ELR (cell line): ENCODE measurements at regions not wholly inside any gene's neighbourhood (a gene's known extent, or its start where the extent isn't known, plus 50 kb on each side); places are given as distances from the start of the nearest gene placed in this dataset.

Experiments
- DNase-seq: peaks from one replicate; pipeline ENCODE4 v3.0.0-alpha.2; 2015; ENCODE audit warnings: low read depth

GRCh38 chr5:125326150-125326510 is 579.7 kb upstream of the ZNF608 start:
- peak; percentile 85 for DNase-seq

- no peak for DNase-seq
These were observed 581.2 kb upstream of the ZNF608 start for GRCh38 chr5:125327676-125328075.

GRCh38 chr5:125331987-125332598 is 585.7 kb upstream of the ZNF608 start:
- no peak for DNase-seq

GRCh38 chr5:125333416-125333815 is 587.0 kb upstream of the ZNF608 start:
- no peak for DNase-seq

- DNase-seq = no peak
These were observed 590.0 kb upstream of the ZNF608 start for GRCh38 chr5:125336401-125336800.

GRCh38 chr5:125337294-125337693 is 590.9 kb upstream of the ZNF608 start:
- no peak for DNase-seq

GRCh38 chr5:125338440-125339174 is 592.2 kb upstream of the ZNF608 start:
- DNase-seq = no peak

- no peak for DNase-seq
These were observed 595.0 kb upstream of the ZNF608 start for GRCh38 chr5:125341436-125341835.

GRCh38 chr5:125343015-125343414 is 596.6 kb upstream of the ZNF608 start:
- DNase-seq = no peak

GRCh38 chr5:125346316-125346715 is 599.9 kb upstream of the ZNF608 start:
- DNase-seq = no peak

GRCh38 chr5:125348221-125348692 is 601.8 kb upstream of the ZNF608 start:
- no peak for DNase-seq

- no peak for DNase-seq
These were observed 602.7 kb upstream of the ZNF608 start for GRCh38 chr5:125348936-125349831.

GRCh38 chr5:125357660-125358059 is 611.2 kb upstream of the ZNF608 start:
- DNase-seq = no peak

- DNase-seq = no peak
These were observed 619.3 kb upstream of the ZNF608 start for GRCh38 chr5:125365747-125366146.

- no peak for DNase-seq
These were observed 621.3 kb upstream of the ZNF608 start for GRCh38 chr5:125367702-125368101.

- DNase-seq = no peak
These were observed 624.2 kb upstream of the ZNF608 start for GRCh38 chr5:125370461-125371205.

GRCh38 chr5:125372694-125373631 is 626.5 kb upstream of the ZNF608 start:
- peak; percentile 57 for DNase-seq

- no peak for DNase-seq
These were observed 628.7 kb upstream of the ZNF608 start for GRCh38 chr5:125375143-125375542.

- DNase-seq = no peak
These were observed 629.7 kb upstream of the ZNF608 start for GRCh38 chr5:125376059-125376641.

GRCh38 chr5:125377141-125377540 is 630.7 kb upstream of the ZNF608 start:
- no peak for DNase-seq
